ENCODE measurements at regions not wholly inside any gene's neighbourhood (a gene's known extent, or its start where the extent isn't known, plus 50 kb on each side); places are given as distances from the start of the nearest gene placed in this dataset.

- no peak overlapping the region for H3K4me3 ChIP-seq (ENCODE audit: low read length, poor library complexity, severe bottlenecking)
- peak overlapping the region; percentile 3; the same call in 1 of the 2 replicates for H2AFZ ChIP-seq (ENCODE audit: low read length)
- H3K9me3 ChIP-seq (ENCODE audit: insufficient read depth, low read depth, low read length) = no peaks in the 10 kb centered on the region
- TF ChIP-seq CTCF (conservative IDR thresholded peaks at IDR 0.05; ENCODE audit: low read length) = no peak
- TF ChIP-seq EZH2phosphoT487 (IDR thresholded peaks at IDR 0.05; ENCODE audit: borderline replicate concordance) = no peak
- no peaks in the 10 kb centered on the region for H3K36me3 ChIP-seq (ENCODE audit: insufficient read depth, low read length)
- H3F3A ChIP-seq (ENCODE audit: low read depth) = no peaks in the 10 kb centered on the region
- no peaks in the 10 kb centered on the region for H3K9me2 ChIP-seq (replicated peaks; ENCODE audit: low read depth, low read length)
- H3K4me2 ChIP-seq (ENCODE audit: low read depth, low read length, poor library complexity, severe bottlenecking) = no peak overlapping the region
- H3K9ac ChIP-seq (ENCODE audit: low read depth, low read length, poor library complexity, severe bottlenecking) = no peak overlapping the region
- H4K20me1 ChIP-seq (ENCODE audit: insufficient read depth, low read length, poor library complexity, severe bottlenecking) = no peaks in the 10 kb centered on the region
- H3K79me2 ChIP-seq (ENCODE audit: insufficient read depth, low read length) = no peaks in the 10 kb centered on the region
- no peaks in the 10 kb centered on the region for H3K4me1 ChIP-seq (ENCODE audit: insufficient read depth, low read length, poor library complexity, severe bottlenecking)
- no peaks in the 10 kb centered on the region for H3K27me3 ChIP-seq (ENCODE audit: insufficient read depth, low read length, poor library complexity, severe bottlenecking)
Measured at GRCh38 chr13:59120297-59120843, 1043.4 kb downstream of the DIAPH3 start.

- Histone ChIP-seq H3K4me2 (ENCODE audit: low read depth, low read length, poor library complexity, severe bottlenecking) (no peak overlapping the region), H3K9me3 (ENCODE audit: insufficient read depth, low read depth, low read length) (no peaks in the 10 kb centered on the region), H4K20me1 (ENCODE audit: insufficient read depth, low read length, poor library complexity, severe bottlenecking) (no peaks in the 10 kb centered on the region), H3F3A (ENCODE audit: low read depth) (no peaks in the 10 kb centered on the region), H3K4me1 (ENCODE audit: insufficient read depth, low read length, poor library complexity, severe bottlenecking) (peaks cover 4% of the 10 kb centered on the region), H3K9ac (ENCODE audit: low read depth, low read length, poor library complexity, severe bottlenecking) (no peak overlapping the region), H3K27me3 (ENCODE audit: insufficient read depth, low read length, poor library complexity, severe bottlenecking) (no peaks in the 10 kb centered on the region), H3K9me2 (replicated peaks; ENCODE audit: low read depth, low read length) (no peaks in the 10 kb centered on the region), H3K79me2 (ENCODE audit: insufficient read depth, low read length) (no peaks in the 10 kb centered on the region), H3K36me3 (ENCODE audit: insufficient read depth, low read length) (no peaks in the 10 kb centered on the region), H3K4me3 (ENCODE audit: low read length, poor library complexity, severe bottlenecking) (no peak overlapping the region), H2AFZ (ENCODE audit: low read length) (no peak overlapping the region)
- TF ChIP-seq EZH2phosphoT487 (IDR thresholded peaks at IDR 0.05; ENCODE audit: borderline replicate concordance) (no peak), CTCF (conservative IDR thresholded peaks at IDR 0.05; ENCODE audit: low read length) (no peak)
Measured at GRCh38 chr13:59121507-59121906, 1042.2 kb downstream of the DIAPH3 start.

- no peaks in the 10 kb centered on the region for H3K36me3 ChIP-seq (ENCODE audit: insufficient read depth, low read length)
- TF ChIP-seq EZH2phosphoT487 (IDR thresholded peaks at IDR 0.05; ENCODE audit: borderline replicate concordance) = no peak
- TF ChIP-seq CTCF (conservative IDR thresholded peaks at IDR 0.05; ENCODE audit: low read length) = no peak
Measured at GRCh38 chr13:59126474-59126873, 1037.3 kb downstream of the DIAPH3 start.

More at GRCh38 chr13:59126474-59126873, 1037.3 kb downstream of the DIAPH3 start:
- Histone ChIP-seq H3K9ac (ENCODE audit: low read depth, low read length, poor library complexity, severe bottlenecking) (no peak overlapping the region), H2AFZ (ENCODE audit: low read length) (no peak overlapping the region), H3K9me3 (ENCODE audit: insufficient read depth, low read depth, low read length) (no peaks in the 10 kb centered on the region), H3K4me1 (ENCODE audit: insufficient read depth, low read length, poor library complexity, severe bottlenecking) (peaks cover 12% of the 10 kb centered on the region), H3K9me2 (replicated peaks; ENCODE audit: low read depth, low read length) (no peaks in the 10 kb centered on the region), H4K20me1 (ENCODE audit: insufficient read depth, low read length, poor library complexity, severe bottlenecking) (no peaks in the 10 kb centered on the region), H3K27me3 (ENCODE audit: insufficient read depth, low read length, poor library complexity, severe bottlenecking) (no peaks in the 10 kb centered on the region), H3K4me3 (ENCODE audit: low read length, poor library complexity, severe bottlenecking) (no peak overlapping the region), H3K4me2 (ENCODE audit: low read depth, low read length, poor library complexity, severe bottlenecking) (peak overlapping the region; percentile 14), H3K79me2 (ENCODE audit: insufficient read depth, low read length) (no peaks in the 10 kb centered on the region), H3F3A (ENCODE audit: low read depth) (no peaks in the 10 kb centered on the region)
